MM.1S (cell line): ENCODE measurements at regions not wholly inside any gene's neighbourhood (a gene's known extent, or its start where the extent isn't known, plus 50 kb on each side); places are given as distances from the start of the nearest gene placed in this dataset.
"Not testable (repeated sequence)": the region's sequence is repeated elsewhere in the genome, so short reads cannot be mapped to it uniquely, and the experiment has no call there.

Experiments used
- DNase-seq: peaks from one replicate; pipeline ENCODE4 v3.0.0-alpha.2; 2015
- H2AFZ ChIP-seq: fragments of 300-600 bp; sonication (generic); 2 replicates; pipeline ENCODE4 v1.6.0; 2016; ENCODE audit warnings: antibody characterized with exemption, low read length
- H3F3A ChIP-seq: fragments of 300-600 bp; sonication (generic); 2 replicates; pipeline ENCODE4 v1.6.1; 2016; ENCODE audit warnings: mild to moderate bottlenecking, antibody characterized with exemption, low read length, moderate library complexity, mixed read lengths; ENCODE audit not compliant: insufficient read depth
- H3K27ac ChIP-seq: fragments of 300-600 bp; sonication (generic); 2 replicates; pipeline ENCODE4 v1.5.1; 2016; ENCODE audit warnings: mild to moderate bottlenecking, low read length
- H3K27me3 ChIP-seq: fragments of 300-600 bp; sonication (generic); replicated peaks from 2 replicates; pipeline ENCODE4 v1.6.0; 2016; ENCODE audit warnings: low read length; ENCODE audit not compliant: insufficient read depth
- H3K36me3 ChIP-seq: fragments of 300-600 bp; sonication (generic); replicated peaks from 2 replicates; pipeline ENCODE4 v1.6.1; 2016; ENCODE audit warnings: mild to moderate bottlenecking, low read length, mixed read lengths; ENCODE audit not compliant: insufficient read depth
- H3K4me1 ChIP-seq: fragments of 300-600 bp; sonication (generic); 2 replicates; pipeline ENCODE4 v1.6.1; 2016; ENCODE audit warnings: low read length, mixed read lengths
- H3K4me2 ChIP-seq: fragments of 300-600 bp; sonication (generic); 2 replicates; pipeline ENCODE4 v1.6.0; 2016; ENCODE audit warnings: low read depth, low read length
- H3K4me3 ChIP-seq: fragments of 300-600 bp; sonication (generic); 2 replicates; pipeline ENCODE4 v1.5.1; 2016; ENCODE audit warnings: low read length, mixed read lengths
- H3K79me2 ChIP-seq: fragments of 300-600 bp; sonication (generic); 2 replicates; pipeline ENCODE4 v1.6.1; 2016; ENCODE audit warnings: mixed run types, low read length, mixed read lengths
- H3K9ac ChIP-seq: fragments of 300-600 bp; sonication (generic); 2 replicates; pipeline ENCODE4 v1.6.1; 2016; ENCODE audit warnings: low read length, mixed read lengths
- H3K9me2 ChIP-seq: fragments of 300-600 bp; sonication (generic); replicated peaks from 2 replicates; pipeline ENCODE4 v1.6.1; 2016; ENCODE audit warnings: mild to moderate bottlenecking, low read length, mixed read lengths; ENCODE audit not compliant: insufficient read depth
- H3K9me3 ChIP-seq: fragments of 300-600 bp; sonication (generic); replicated peaks from 2 replicates; pipeline ENCODE4 v1.6.1; 2016; ENCODE audit warnings: mild to moderate bottlenecking, low read length, mixed read lengths; ENCODE audit not compliant: insufficient read depth
- H4K20me1 ChIP-seq: fragments of 300-600 bp; sonication (generic); 2 replicates; pipeline ENCODE4 v1.6.1; 2016; ENCODE audit warnings: mild to moderate bottlenecking, low read length, moderate library complexity, mixed read lengths; ENCODE audit not compliant: insufficient read depth
- EZH2 ChIP-seq: fragments of 300-600 bp; sonication (generic); optimal IDR thresholded peaks from 2 replicates; pipeline ENCODE3; 2017; ENCODE audit warnings: low read depth, mild to moderate bottlenecking, antibody characterized with exemption, low read length, mixed read lengths
- EZH2phosphoT487 ChIP-seq: fragments of 300-600 bp; sonication (generic); IDR thresholded peaks from 2 replicates; pipeline ENCODE4 v1.6.1; 2018; ENCODE audit warnings: antibody characterized with exemption, low read length
- TF ChIP-seq, protein P1 (sequence below): fragments of 300-600 bp; sonication (generic); IDR thresholded peaks from 2 replicates; pipeline ENCODE4 v1.5.1; 2016; ENCODE audit warnings: antibody characterized with exemption, low read length, mixed read lengths

DNA sequence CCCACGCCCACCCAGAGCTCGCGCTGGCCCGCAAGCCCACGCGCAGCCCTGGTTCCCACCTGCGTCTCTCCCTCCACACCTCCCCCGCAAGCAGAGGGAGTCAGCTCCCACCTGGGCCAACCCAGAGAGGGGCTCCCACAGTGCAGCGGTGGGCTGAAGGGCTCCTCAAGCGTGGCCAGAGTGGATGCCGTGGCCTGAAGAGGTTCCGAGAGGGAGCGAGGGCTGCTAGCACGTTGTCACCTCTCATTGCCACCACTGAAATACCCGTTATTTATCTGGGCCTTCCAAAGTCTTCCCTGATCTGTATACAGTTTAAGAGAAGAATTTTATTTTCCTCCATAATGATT, 88.3 kb upstream of the MYLIP start:
- Histone ChIP-seq H3K4me3 (no peak overlapping the region), H3K27ac (no peak overlapping the region), H3K4me2 (no peak overlapping the region), H3K9ac (no peak overlapping the region), H3K4me1 (peaks cover 10% of the 10 kb centered on the region), H4K20me1 (no peaks in the 10 kb centered on the region), H3K27me3 (no peaks in the 10 kb centered on the region), H3F3A (no peaks in the 10 kb centered on the region), H3K79me2 (no peaks in the 10 kb centered on the region), H3K36me3 (no peaks in the 10 kb centered on the region), H3K9me2 (no peaks in the 10 kb centered on the region), H2AFZ (no peak overlapping the region), H3K9me3 (no peaks in the 10 kb centered on the region)
- no peak for TF ChIP-seq EZH2phosphoT487
- TF ChIP-seq, protein P1, sequence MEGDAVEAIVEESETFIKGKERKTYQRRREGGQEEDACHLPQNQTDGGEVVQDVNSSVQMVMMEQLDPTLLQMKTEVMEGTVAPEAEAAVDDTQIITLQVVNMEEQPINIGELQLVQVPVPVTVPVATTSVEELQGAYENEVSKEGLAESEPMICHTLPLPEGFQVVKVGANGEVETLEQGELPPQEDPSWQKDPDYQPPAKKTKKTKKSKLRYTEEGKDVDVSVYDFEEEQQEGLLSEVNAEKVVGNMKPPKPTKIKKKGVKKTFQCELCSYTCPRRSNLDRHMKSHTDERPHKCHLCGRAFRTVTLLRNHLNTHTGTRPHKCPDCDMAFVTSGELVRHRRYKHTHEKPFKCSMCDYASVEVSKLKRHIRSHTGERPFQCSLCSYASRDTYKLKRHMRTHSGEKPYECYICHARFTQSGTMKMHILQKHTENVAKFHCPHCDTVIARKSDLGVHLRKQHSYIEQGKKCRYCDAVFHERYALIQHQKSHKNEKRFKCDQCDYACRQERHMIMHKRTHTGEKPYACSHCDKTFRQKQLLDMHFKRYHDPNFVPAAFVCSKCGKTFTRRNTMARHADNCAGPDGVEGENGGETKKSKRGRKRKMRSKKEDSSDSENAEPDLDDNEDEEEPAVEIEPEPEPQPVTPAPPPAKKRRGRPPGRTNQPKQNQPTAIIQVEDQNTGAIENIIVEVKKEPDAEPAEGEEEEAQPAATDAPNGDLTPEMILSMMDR: no peak
- no peak for TF ChIP-seq EZH2
- DNase-seq: no peak

DNA sequence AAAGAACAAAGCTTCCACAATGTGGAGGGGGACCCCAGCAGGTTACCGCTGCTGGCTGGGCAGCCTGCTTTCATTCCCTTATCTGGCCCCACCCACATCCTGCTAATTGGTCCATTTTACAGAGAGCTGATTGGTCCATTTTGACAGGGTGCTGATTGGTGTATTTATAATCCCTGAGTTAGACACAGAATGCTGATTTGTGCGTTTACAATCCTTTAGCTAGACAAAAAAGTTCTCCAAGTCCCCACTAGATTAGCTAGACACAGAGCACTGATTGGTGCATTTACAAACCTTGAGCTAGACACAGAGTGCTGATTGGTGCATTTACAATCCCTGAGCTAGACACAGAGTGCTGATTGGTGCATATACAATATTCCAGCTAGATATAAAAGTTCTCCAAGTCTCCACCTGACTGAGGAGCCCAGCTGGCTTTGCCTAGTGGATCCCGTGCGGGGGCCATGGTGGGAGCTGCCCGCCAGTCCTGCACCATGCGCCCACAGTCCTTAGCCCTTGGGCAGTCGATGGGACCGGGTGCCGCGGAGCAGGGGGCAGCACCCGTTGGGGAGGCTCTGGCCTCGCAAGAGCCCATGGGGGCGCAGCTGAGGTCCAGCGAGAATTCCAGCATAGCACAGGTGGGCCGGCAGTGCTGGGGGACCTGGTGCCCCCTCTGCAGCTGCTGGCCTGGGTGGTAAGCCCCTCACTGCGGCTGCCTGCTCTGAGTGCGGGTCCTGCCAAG, 88.8 kb upstream of the MYLIP start:
- not testable (repeated sequence) for H3K79me2 ChIP-seq, H3K9ac ChIP-seq, H3K4me2 ChIP-seq, H3K9me3 ChIP-seq, H3K36me3 ChIP-seq, H3K9me2 ChIP-seq, DNase-seq, H3K27ac ChIP-seq, H2AFZ ChIP-seq, H4K20me1 ChIP-seq, H3F3A ChIP-seq, H3K4me3 ChIP-seq, H3K27me3 ChIP-seq
- H3K4me1 ChIP-seq: peaks cover 10% of the 10 kb centered on the region

DNA sequence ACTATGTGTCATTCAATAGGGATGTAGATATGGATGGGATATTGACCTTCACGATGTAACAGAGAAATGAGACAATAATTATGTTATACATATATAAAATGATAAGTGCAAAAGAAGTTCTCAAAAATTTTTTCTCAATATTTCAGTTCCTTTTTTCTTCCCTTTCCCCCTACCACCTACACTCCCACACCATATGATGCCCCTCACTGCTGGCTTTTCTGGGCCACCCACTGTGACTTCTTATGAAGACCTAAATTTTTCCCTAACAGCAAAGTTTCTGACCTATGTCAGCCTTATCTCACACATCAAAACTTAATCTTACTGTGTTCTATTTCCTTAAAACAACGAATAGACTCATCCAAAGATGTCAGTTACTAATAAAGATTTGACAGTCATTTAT, 89.9 kb upstream of the MYLIP start:
- no peaks in the 10 kb centered on the region for H3K9me3 ChIP-seq

More for the DNA sequence above, 89.9 kb upstream of the MYLIP start:
- Histone ChIP-seq H2AFZ (no peak overlapping the region), H3K36me3 (no peaks in the 10 kb centered on the region), H4K20me1 (no peaks in the 10 kb centered on the region), H3K27ac (no peak overlapping the region), H3K4me3 (no peak overlapping the region), H3F3A (no peaks in the 10 kb centered on the region), H3K9ac (no peak overlapping the region), H3K79me2 (no peaks in the 10 kb centered on the region), H3K4me2 (no peak overlapping the region), H3K9me2 (no peaks in the 10 kb centered on the region), H3K27me3 (no peaks in the 10 kb centered on the region), H3K4me1 (peaks cover 10% of the 10 kb centered on the region)
- no peak for DNase-seq
- TF ChIP-seq, protein P1: no peak
- TF ChIP-seq EZH2phosphoT487 (no peak), EZH2 (no peak)
